ENCODE measurements at regions not wholly inside any gene's neighbourhood (a gene's known extent, or its start where the extent isn't known, plus 50 kb on each side); places are given as distances from the start of the nearest gene placed in this dataset.

DNA sequence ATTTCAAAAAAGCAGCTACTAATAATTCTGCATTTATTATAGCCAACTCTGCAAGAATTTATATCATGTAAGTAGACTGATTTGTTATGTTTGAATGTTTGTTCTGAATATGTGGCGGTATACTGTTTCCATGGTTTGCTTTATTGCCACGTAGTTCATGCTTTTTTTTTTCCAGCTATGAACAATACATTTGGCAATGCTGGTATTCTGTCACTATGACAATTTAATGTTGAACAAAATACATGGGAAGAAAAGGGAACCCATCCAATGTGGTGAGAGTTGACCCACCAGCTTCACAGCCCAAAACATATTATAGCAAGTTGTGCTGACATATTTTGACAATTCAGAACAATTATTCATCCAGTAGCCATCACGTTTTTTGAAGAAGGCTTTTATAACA, 145.6 kb downstream of the CCDC71L start:
- intact Hi-C loops (cut with micrococcal nuclease; ENCODE audit: unreplicated experiment) (no loop called here), in situ Hi-C loops (cut with HindIII; ENCODE audit: extremely low pct_ligation_motif_present, low pct_unique_long_range_greater_than_20kb) (no loop called here)
- H3K4me3 ChIP-seq (replicated peaks in 1 of 3; ENCODE audit: insufficient read depth in 1 of 3, low read depth in 2 of 3, low read length in 3 of 3) = no peak overlapping the region
- ChIA-PET CTCF (ENCODE audit: low intra/inter-chr PET ratio, low total read pairs) (no interaction called here), POLR2A (no interaction called here)
- no peak for FAIRE-seq
- TF ChIP-seq NRL (CRISPR knock-in tag; IDR thresholded peaks at IDR 0.05; ENCODE audit: borderline replicate concordance) (no peak), KAT2B (IDR thresholded peaks at IDR 0.05; ENCODE audit: borderline replicate concordance, low read depth, low read length) (no peak), SETDB1 (CRISPR knock-in tag; IDR thresholded peaks at IDR 0.05; ENCODE audit: borderline replicate concordance) (no peak), ZNF383 (CRISPR knock-in tag; IDR thresholded peaks at IDR 0.05; ENCODE audit: borderline replicate concordance) (no peak), SIN3A (IDR thresholded peaks at IDR 0.05; ENCODE audit: borderline replicate concordance, low read depth, low read length) (no peak)
- DNase-seq (ENCODE audit: low spot score) = no peak
- H2AFZ ChIP-seq (ENCODE audit: low read length) = no peak overlapping the region
- H3K36me3 ChIP-seq (replicated peaks in 1 of 2; ENCODE audit: control insufficient read depth in 1 of 2, insufficient read depth in 2 of 2, low read length in 2 of 2) = no peaks in the 10 kb centered on the region
- H3K27ac ChIP-seq (ENCODE audit: extremely low read length, insufficient read depth, low read length) = no peak overlapping the region
- H3K9ac ChIP-seq (ENCODE audit: insufficient read depth, low read depth, low read length) = no peak overlapping the region
- 3% methylated on average over 3 of the region's 3 CpGs for WGBS (ENCODE audit: low lambda C conversion rate)
- H3K4me1 ChIP-seq (ENCODE audit: insufficient read depth, low read length) = no peaks in the 10 kb centered on the region
- BruUV-seq (replicated peaks) = no TSS peak
- no peaks in the 10 kb centered on the region for H3K79me2 ChIP-seq (ENCODE audit: insufficient read depth, low read length)
- no peak overlapping the region for H3K4me2 ChIP-seq (ENCODE audit: low read depth, low read length)
- peaks cover 0 to 5% of the 10 kb centered on the region in 2 experiments; a peak in 1 of 5 replicates for H3K27me3 ChIP-seq (ENCODE audit: control insufficient read depth in 1 of 2, insufficient read depth in 2 of 2, low read length in 2 of 2)
- H4K20me1 ChIP-seq (ENCODE audit: insufficient read depth, low read length) = no peaks in the 10 kb centered on the region
- H3K9me3 ChIP-seq (ENCODE audit: low read length) = no peaks in the 10 kb centered on the region
- ATAC-seq = no peak

DNA sequence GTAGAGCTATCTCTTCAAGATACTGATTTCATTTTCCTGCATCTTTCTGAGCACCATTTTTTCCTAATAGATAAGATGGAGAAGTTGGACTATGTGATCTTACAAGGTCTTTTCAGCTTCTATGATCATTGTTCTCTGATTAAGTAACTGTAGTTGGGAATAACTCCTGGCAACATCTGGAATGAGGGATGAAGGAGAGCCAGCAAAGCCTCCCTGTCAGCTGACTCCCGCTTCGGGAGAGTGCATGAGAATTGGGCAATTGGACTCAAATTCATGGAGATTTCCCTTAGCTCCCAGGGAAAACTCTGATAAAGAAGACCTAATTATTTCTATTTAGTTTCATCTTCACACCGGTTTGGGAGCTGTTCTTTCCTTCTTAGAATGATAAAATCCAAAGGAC, 146.1 kb downstream of the CCDC71L start:
- POLR2A ChIA-PET = no interaction called here
- no peak for ATAC-seq

More for the DNA sequence above, 146.1 kb downstream of the CCDC71L start:
- in situ Hi-C loops (cut with HindIII; ENCODE audit: extremely low pct_ligation_motif_present, low pct_unique_long_range_greater_than_20kb) = no loop called here
- Histone ChIP-seq H3K4me1 (ENCODE audit: insufficient read depth, low read length) (no peaks in the 10 kb centered on the region), H4K20me1 (ENCODE audit: insufficient read depth, low read length) (no peaks in the 10 kb centered on the region), H3K36me3 (replicated peaks in 1 of 2; ENCODE audit: control insufficient read depth in 1 of 2, insufficient read depth in 2 of 2, low read length in 2 of 2) (no peaks in the 10 kb centered on the region), H3K9ac (ENCODE audit: insufficient read depth, low read depth, low read length) (no peak overlapping the region), H3K9me3 (ENCODE audit: low read length) (no peaks in the 10 kb centered on the region), H3K27ac (ENCODE audit: extremely low read length, insufficient read depth, low read length) (no peak overlapping the region), H3K27me3 (ENCODE audit: control insufficient read depth in 1 of 2, insufficient read depth in 2 of 2, low read length in 2 of 2) (peaks cover 0 to 5% of the 10 kb centered on the region in 2 experiments; a peak in 1 of 5 replicates), H3K4me3 (replicated peaks in 1 of 3; ENCODE audit: insufficient read depth in 1 of 3, low read depth in 2 of 3, low read length in 3 of 3) (no peak overlapping the region), H2AFZ (ENCODE audit: low read length) (no peak overlapping the region), H3K4me2 (ENCODE audit: low read depth, low read length) (no peak overlapping the region), H3K79me2 (ENCODE audit: insufficient read depth, low read length) (no peaks in the 10 kb centered on the region)
- 3% methylated on average over 3 of the region's 3 CpGs for WGBS (ENCODE audit: low lambda C conversion rate)
- intact Hi-C loops (cut with micrococcal nuclease; ENCODE audit: unreplicated experiment) = no loop called here
- DNase-seq (ENCODE audit: low spot score) (no peak), FAIRE-seq (no peak)
- BruUV-seq (replicated peaks) = no TSS peak
- CTCF ChIA-PET (ENCODE audit: low intra/inter-chr PET ratio, low total read pairs) = no interaction called here
- no peak for TF ChIP-seq SMC3 (IDR thresholded peaks at IDR 0.05; ENCODE audit: low read length)
- TF ChIP-seq ZNF468 (CRISPR knock-in tag; IDR thresholded peaks at IDR 0.05) = no peak
- TF ChIP-seq CBFB (CRISPR knock-in tag; IDR thresholded peaks at IDR 0.05) = no peak
- TF ChIP-seq SNAI1 (CRISPR knock-in tag; IDR thresholded peaks at IDR 0.05; ENCODE audit: borderline replicate concordance) = no peak
- TF ChIP-seq ZBTB1 (CRISPR knock-in tag; IDR thresholded peaks at IDR 0.05; ENCODE audit: borderline replicate concordance) = no peak
- TF ChIP-seq ZNF552 (CRISPR knock-in tag; IDR thresholded peaks at IDR 0.05; ENCODE audit: borderline replicate concordance) = no peak
- no peak for TF ChIP-seq RFX3 (CRISPR knock-in tag; IDR thresholded peaks at IDR 0.05)
- no peak for TF ChIP-seq ZNF343 (CRISPR knock-in tag; IDR thresholded peaks at IDR 0.05)
- TF ChIP-seq PAXIP1 (CRISPR knock-in tag; conservative IDR thresholded peaks at IDR 0.05) = no peak
- no peak for TF ChIP-seq RARA (CRISPR knock-in tag; IDR thresholded peaks at IDR 0.05)
- TF ChIP-seq ZNF282 (IDR thresholded peaks at IDR 0.05; ENCODE audit: partially characterized antibody) = no peak
- TF ChIP-seq KLF9 (CRISPR knock-in tag; IDR thresholded peaks at IDR 0.05; ENCODE audit: low read depth) = no peak
- no peak for TF ChIP-seq HNF4A (CRISPR knock-in tag; IDR thresholded peaks at IDR 0.05)
- no peak for TF ChIP-seq ZNF816 (CRISPR knock-in tag; IDR thresholded peaks at IDR 0.05; ENCODE audit: borderline replicate concordance)

Data from HepG2 (cell line).